ENCODE measurements at regions not wholly inside any gene's neighbourhood (a gene's known extent, or its start where the extent isn't known, plus 50 kb on each side); places are given as distances from the start of the nearest gene placed in this dataset.
"Not testable (repeated sequence)": the region's sequence is repeated elsewhere in the genome, so short reads cannot be mapped to it uniquely, and the experiment has no call there.

DNA sequence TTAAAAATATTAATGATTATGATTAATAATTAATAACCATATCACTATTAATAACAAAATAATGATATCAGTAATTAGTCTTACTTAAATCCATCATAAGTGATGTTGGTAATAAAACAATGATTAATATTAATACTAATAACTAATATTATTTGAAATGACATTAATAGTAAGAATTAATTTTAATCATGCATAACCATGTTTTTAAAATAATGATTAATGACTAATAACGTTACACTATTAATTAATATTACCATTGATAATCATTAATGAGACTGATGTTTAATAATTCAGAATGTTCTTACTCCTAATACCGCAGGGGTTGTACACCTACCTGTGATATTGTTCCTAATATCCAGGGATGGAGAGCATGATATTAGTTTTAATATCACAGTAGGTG is 53.4 kb upstream of the FRG2C start:
- TF ChIP-seq, protein P1, sequence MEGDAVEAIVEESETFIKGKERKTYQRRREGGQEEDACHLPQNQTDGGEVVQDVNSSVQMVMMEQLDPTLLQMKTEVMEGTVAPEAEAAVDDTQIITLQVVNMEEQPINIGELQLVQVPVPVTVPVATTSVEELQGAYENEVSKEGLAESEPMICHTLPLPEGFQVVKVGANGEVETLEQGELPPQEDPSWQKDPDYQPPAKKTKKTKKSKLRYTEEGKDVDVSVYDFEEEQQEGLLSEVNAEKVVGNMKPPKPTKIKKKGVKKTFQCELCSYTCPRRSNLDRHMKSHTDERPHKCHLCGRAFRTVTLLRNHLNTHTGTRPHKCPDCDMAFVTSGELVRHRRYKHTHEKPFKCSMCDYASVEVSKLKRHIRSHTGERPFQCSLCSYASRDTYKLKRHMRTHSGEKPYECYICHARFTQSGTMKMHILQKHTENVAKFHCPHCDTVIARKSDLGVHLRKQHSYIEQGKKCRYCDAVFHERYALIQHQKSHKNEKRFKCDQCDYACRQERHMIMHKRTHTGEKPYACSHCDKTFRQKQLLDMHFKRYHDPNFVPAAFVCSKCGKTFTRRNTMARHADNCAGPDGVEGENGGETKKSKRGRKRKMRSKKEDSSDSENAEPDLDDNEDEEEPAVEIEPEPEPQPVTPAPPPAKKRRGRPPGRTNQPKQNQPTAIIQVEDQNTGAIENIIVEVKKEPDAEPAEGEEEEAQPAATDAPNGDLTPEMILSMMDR (IDR thresholded peaks at IDR 0.05; ENCODE audit: insufficient read depth, low read length, poor library complexity, severe bottlenecking) = no peak
- Histone ChIP-seq H3K4me3 (replicated peaks; ENCODE audit: low read depth, low read length) (no peak overlapping the region), H3K27me3 (replicated peaks; ENCODE audit: control insufficient read depth, insufficient read depth, low read length) (no peaks in the 10 kb centered on the region), H3K36me3 (ENCODE audit: control insufficient read depth, insufficient read depth, low read length) (no peaks in the 10 kb centered on the region)
- no peak for DNase-seq (ENCODE audit: extremely low read depth, insufficient read length)

DNA sequence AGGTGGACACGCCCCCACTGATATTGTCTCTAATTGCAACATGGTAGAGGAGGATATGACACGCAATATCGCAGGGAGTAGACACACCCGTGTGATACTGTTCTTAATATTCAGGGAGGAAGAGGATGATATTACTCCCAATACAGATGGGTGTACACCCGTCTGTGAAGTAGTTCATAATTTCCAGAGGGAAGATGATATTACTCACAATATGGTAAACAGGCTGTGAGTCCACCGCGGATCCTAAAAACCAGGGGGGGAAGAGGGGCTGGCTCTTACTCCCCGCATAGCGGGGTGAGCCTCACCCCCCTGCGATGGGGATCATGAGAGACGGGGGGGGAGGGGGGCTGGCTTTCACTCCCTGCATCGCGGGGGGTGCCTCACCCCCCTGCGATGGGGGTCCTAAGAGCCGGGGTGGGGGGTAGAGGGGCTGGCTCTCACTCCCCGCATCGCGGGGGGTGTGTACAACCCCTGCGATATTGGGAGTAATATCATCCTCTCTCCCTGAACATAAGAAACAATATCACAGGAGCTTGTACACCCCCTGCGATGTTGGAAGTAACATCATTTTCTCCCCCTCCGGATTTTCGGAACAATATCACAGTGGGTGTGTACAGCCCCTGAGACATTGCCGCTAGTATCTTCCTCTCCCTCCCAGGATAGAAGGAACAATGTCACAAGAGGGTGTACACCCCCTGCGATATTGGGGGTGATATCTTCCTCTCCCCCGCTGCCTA is 52.2 kb upstream of the FRG2C start:
- not testable (repeated sequence) for H3K27me3 ChIP-seq (replicated peaks; ENCODE audit: control insufficient read depth, insufficient read depth, low read length); DNase-seq (ENCODE audit: extremely low read depth, insufficient read length); H3K4me3 ChIP-seq (replicated peaks; ENCODE audit: low read depth, low read length); H3K36me3 ChIP-seq (ENCODE audit: control insufficient read depth, insufficient read depth, low read length)
